Transverse colon (tissue), 4 donors: ENCODE measurements at regions not wholly inside any gene's neighbourhood (a gene's known extent, or its start where the extent isn't known, plus 50 kb on each side); places are given as distances from the start of the nearest gene placed in this dataset.

ENCODE experiments used
- DNase-seq: peaks from one replicate; pipeline ENCODE4 v3.0.0-alpha.2; 2019
- H3K27ac ChIP-seq, 4 donors: fragments of 200-600 bp; sonication (generic); 2 replicates each; pipeline ENCODE4 v1.5.1; 2016 to 2018; ENCODE audit warnings: inconsistent platforms in 4 of 4
- H3K27me3 ChIP-seq: fragments of 200-600 bp; sonication (generic); 2 replicates; pipeline ENCODE4 v1.5.1; 2017; ENCODE audit warnings: inconsistent platforms
- H3K36me3 ChIP-seq, 4 donors: fragments of 200-600 bp; sonication (generic); 2 replicates each; pipeline ENCODE4 v1.5.1; 2017 to 2019; ENCODE audit warnings: inconsistent platforms in 4 of 4
- H3K4me1 ChIP-seq, 4 donors: fragments of 200-600 bp; sonication (generic); 2 replicates each; pipeline ENCODE4 v1.5.1; 2017 to 2020; ENCODE audit warnings: inconsistent platforms in 4 of 4
- H3K4me3 ChIP-seq, 4 donors: fragments of 200-600 bp; sonication (generic); 1 replicate in 1 of 4; 2 replicates in 3 of 4; pipeline versions ENCODE4 v1.5.1 to v1.6.1; 2017 to 2019; ENCODE audit warnings: inconsistent platforms in 4 of 4
- H3K9me3 ChIP-seq, 2 donors: fragments of 200-600 bp; sonication (generic); 2 replicates each; pipeline ENCODE4 v1.5.1; 2017 to 2019; ENCODE audit warnings: inconsistent platforms in 2 of 2
- CTCF ChIP-seq, 5 experiments: fragments of 200-600 bp in 3 of 5; fragments of 450-650 bp in 2 of 5; sonication (generic) in 3 of 5; IDR thresholded peaks; 1 replicate in 2 of 5; 2 replicates in 3 of 5; pipeline ENCODE4 v1.5.1; 2016 to 2017; ENCODE audit warnings: antibody characterized with exemption in 5 of 5, inconsistent platforms in 3 of 5, mild to moderate bottlenecking in 2 of 5, moderate library complexity in 1 of 5
- EP300 ChIP-seq: sonication (generic); formaldehyde crosslinking; IDR thresholded peaks from one replicate; pipeline ENCODE4 v1.6.1; 2017; ENCODE audit warnings: antibody characterized with exemption, low read depth
- POLR2A ChIP-seq: fragments of 450-650 bp; IDR thresholded peaks from one replicate; pipeline ENCODE4 v1.6.1; 2016; ENCODE audit warnings: antibody characterized with exemption, mild to moderate bottlenecking, moderate library complexity
- POLR2AphosphoS5 ChIP-seq, 3 donors: sonication (generic); formaldehyde crosslinking; IDR thresholded peaks; one replicate each; pipeline ENCODE4 v1.6.1; 2016; ENCODE audit warnings: antibody characterized with exemption in 3 of 3
- WGBS, 2 donors: methylation state at CpG; one replicate each; pipeline ENCODE4 v1.1.5; 2018; ENCODE audit warnings: low coverage in 1 of 2; 5-methylcytosine and 5-hydroxymethylcytosine counted together
- in situ Hi-C, 4 donors: fragments of 200-750 bp; cut with MboI; loops; one replicate each; pipeline versions ENCODE4 v1.15.0 to v1.15.1; 2017; ENCODE audit warnings: low sequenced_read_pairs in 3 of 4, low pct_ligation_motif_present in 1 of 4, low pct_unique_long_range_greater_than_20kb in 1 of 4
- intact Hi-C: fragments of 100-400 bp; cut with DNase I; formaldehyde crosslinking; loops from one replicate; pipeline ENCODE4 v1.15.1; 2023; ENCODE audit warnings: low total_unique reads

- Histone ChIP-seq H3K9me3 (no peaks in the 10 kb centered on the region), H3K4me3 (no peak overlapping the region), H3K4me1 (no peaks in the 10 kb centered on the region), H3K27me3 (no peaks in the 10 kb centered on the region), H3K27ac (no peak overlapping the region), H3K36me3 (no peaks in the 10 kb centered on the region)
- intact Hi-C loops = no loop called here
- TF ChIP-seq POLR2AphosphoS5 (IDR thresholded peaks at IDR 0.05) (no peak), CTCF (IDR thresholded peaks at IDR 0.05) (no peak), EP300 (no peak), POLR2A (no peak)
- in situ Hi-C loops = no loop called here
- 81 to 86% methylated on average over 7 of the region's 7 CpGs for WGBS, 2 donors
- no peak for DNase-seq
Observed at GRCh38 chr5:147972076-147972840, 65.9 kb upstream of the C5orf46 start.

- no peak overlapping the region for H3K27ac ChIP-seq
- no peaks in the 10 kb centered on the region for H3K36me3 ChIP-seq
- in situ Hi-C loops (no loop called here), intact Hi-C loops (no loop called here)
- H3K9me3 ChIP-seq = no peaks in the 10 kb centered on the region
- no peak for TF ChIP-seq POLR2A
- TF ChIP-seq POLR2AphosphoS5 (IDR thresholded peaks at IDR 0.05) = no peak
- no peak for TF ChIP-seq EP300
- no peak for TF ChIP-seq CTCF (IDR thresholded peaks at IDR 0.05)
- no peaks in the 10 kb centered on the region for H3K4me1 ChIP-seq
- no peaks in the 10 kb centered on the region for H3K27me3 ChIP-seq
- no peak for DNase-seq
- H3K4me3 ChIP-seq = no peak overlapping the region
- 78 to 86% methylated on average over 2 of the region's 2 CpGs for WGBS, 2 donors
Observed at GRCh38 chr5:147971472-147971871, 65.1 kb upstream of the C5orf46 start.

- intact Hi-C loops (no loop called here), in situ Hi-C loops (no loop called here)
- no peaks in the 10 kb centered on the region for H3K27me3 ChIP-seq
- H3K36me3 ChIP-seq = no peaks in the 10 kb centered on the region
- H3K27ac ChIP-seq = no peak overlapping the region
- WGBS, 2 donors = 81 to 84% methylated on average over 4 of the region's 4 CpGs
- TF ChIP-seq CTCF (IDR thresholded peaks at IDR 0.05) (no peak), POLR2AphosphoS5 (IDR thresholded peaks at IDR 0.05) (no peak)
- DNase-seq = no peak
- H3K9me3 ChIP-seq = no peaks in the 10 kb centered on the region
- H3K4me1 ChIP-seq = peaks cover 0 to 11% (median 0%) of the 10 kb centered on the region in 4 donors
- H3K4me3 ChIP-seq = no peak overlapping the region
Observed at GRCh38 chr5:147968855-147969254, 62.5 kb upstream of the C5orf46 start.

- DNase-seq = no peak
- Histone ChIP-seq H3K4me1 (peaks cover 0 to 11% (median 0%) of the 10 kb centered on the region in 4 donors), H3K27ac (no peak overlapping the region), H3K36me3 (no peaks in the 10 kb centered on the region), H3K4me3 (no peak overlapping the region), H3K9me3 (no peaks in the 10 kb centered on the region), H3K27me3 (no peaks in the 10 kb centered on the region)
- 91 to 94% methylated on average over 4 of the region's 4 CpGs for WGBS, 2 donors
- intact Hi-C loops = no loop called here
- in situ Hi-C loops = no loop called here
- TF ChIP-seq POLR2A (no peak), EP300 (no peak), CTCF (IDR thresholded peaks at IDR 0.05) (no peak), POLR2AphosphoS5 (IDR thresholded peaks at IDR 0.05) (no peak)
Observed at GRCh38 chr5:147966829-147967228, 60.5 kb upstream of the C5orf46 start.
